Fibroblast of lung (primary cell): ENCODE measurements at regions not wholly inside any gene's neighbourhood (a gene's known extent, or its start where the extent isn't known, plus 50 kb on each side); places are given as distances from the start of the nearest gene placed in this dataset.
"Not testable (repeated sequence)": the region's sequence is repeated elsewhere in the genome, so short reads cannot be mapped to it uniquely, and the experiment has no call there.

ENCODE experiments used
- DNase-seq, 2 donors: peaks; one replicate each; pipeline versions ENCODE4 v3.0.0 to v3.0.0-alpha.2; 2010; ENCODE audit warnings: low read depth in 2 of 2
- H2AFZ ChIP-seq: 2 replicates; pipeline ENCODE4 v1.5.1; 2012; ENCODE audit warnings: low read length, control low read depth, inconsistent platforms
- H3K27ac ChIP-seq: 2 replicates; pipeline ENCODE4 v1.5.1; 2011; ENCODE audit warnings: low read length, control low read depth; ENCODE audit not compliant: insufficient read depth
- H3K27me3 ChIP-seq: 2 replicates; pipeline ENCODE4 v1.5.1; 2011; ENCODE audit warnings: mild to moderate bottlenecking, low read length; ENCODE audit not compliant: control insufficient read depth, insufficient read depth
- H3K36me3 ChIP-seq: 2 replicates; pipeline ENCODE4 v1.5.1; 2011; ENCODE audit warnings: low read length; ENCODE audit not compliant: control insufficient read depth, insufficient read depth
- H3K4me1 ChIP-seq: 2 replicates; pipeline ENCODE4 v1.5.1; 2011; ENCODE audit warnings: low read length; ENCODE audit not compliant: control insufficient read depth, insufficient read depth; ENCODE audit errors: extremely low read depth
- H3K4me2 ChIP-seq: 2 replicates; pipeline ENCODE4 v1.5.1; 2011; ENCODE audit warnings: low read length, control low read depth; ENCODE audit not compliant: insufficient read depth; ENCODE audit errors: extremely low read depth
- H3K4me3 ChIP-seq, 4 experiments: fragments of 200-600 bp in 1 of 4; sonication (generic) in 1 of 4; replicated peaks in 1 of 4; 2 replicates each; pipeline ENCODE4 v1.5.1; 2011 to 2016; ENCODE audit warnings: low read length in 4 of 4, low read depth in 3 of 4, mild to moderate bottlenecking in 3 of 4, control low read depth in 2 of 4, inconsistent platforms in 1 of 4, mixed read lengths in 1 of 4; ENCODE audit not compliant: insufficient read depth in 1 of 4; ENCODE audit errors: control extremely low read depth in 1 of 4
- H3K79me2 ChIP-seq: 2 replicates; pipeline ENCODE4 v1.5.1; 2012; ENCODE audit warnings: mild to moderate bottlenecking, low read length, inconsistent platforms; ENCODE audit not compliant: control insufficient read depth, insufficient read depth
- H3K9ac ChIP-seq: 2 replicates; pipeline ENCODE4 v1.5.1; 2011; ENCODE audit warnings: mild to moderate bottlenecking, low read length, control low read depth; ENCODE audit not compliant: insufficient read depth
- H3K9me3 ChIP-seq: 2 replicates; pipeline ENCODE4 v1.5.1; 2012; ENCODE audit warnings: low read depth, low read length; ENCODE audit not compliant: control insufficient read depth, insufficient read depth
- H4K20me1 ChIP-seq: 2 replicates; pipeline ENCODE4 v1.5.1; 2011; ENCODE audit warnings: low read length; ENCODE audit not compliant: control insufficient read depth, insufficient read depth; ENCODE audit errors: extremely low read depth

GRCh38 chr21:10445685-10446084, 75.7 kb upstream of the TPTE start:
- H3K4me3 ChIP-seq, DNase-seq, H4K20me1 ChIP-seq, H3K27ac ChIP-seq, H3K4me2 ChIP-seq, H3K9ac ChIP-seq, H3K4me1 ChIP-seq, H3K27me3 ChIP-seq, H3K9me3 ChIP-seq, H3K79me2 ChIP-seq, H3K36me3 ChIP-seq, H2AFZ ChIP-seq: not testable (repeated sequence)

- not testable (repeated sequence) for H3K9me3 ChIP-seq, H3K79me2 ChIP-seq
Measured at GRCh38 chr21:10449451-10449850, 71.9 kb upstream of the TPTE start.

GRCh38 chr21:10451274-10451673, 70.1 kb upstream of the TPTE start:
- not testable (repeated sequence) for H3K36me3 ChIP-seq, H3K4me1 ChIP-seq, H3K27me3 ChIP-seq, H3K9me3 ChIP-seq, H3K9ac ChIP-seq, H2AFZ ChIP-seq, H3K4me3 ChIP-seq, H4K20me1 ChIP-seq, DNase-seq, H3K79me2 ChIP-seq, H3K4me2 ChIP-seq, H3K27ac ChIP-seq

More at GRCh38 chr21:10449451-10449850, 71.9 kb upstream of the TPTE start:
- H3K27ac ChIP-seq, H3K4me3 ChIP-seq, H3K4me1 ChIP-seq, H3K4me2 ChIP-seq, DNase-seq, H2AFZ ChIP-seq, H3K9ac ChIP-seq, H4K20me1 ChIP-seq, H3K36me3 ChIP-seq, H3K27me3 ChIP-seq: not testable (repeated sequence)

- not testable (repeated sequence) for H3K36me3 ChIP-seq, H4K20me1 ChIP-seq, H3K9ac ChIP-seq, H3K4me1 ChIP-seq, H2AFZ ChIP-seq, DNase-seq, H3K27ac ChIP-seq, H3K9me3 ChIP-seq, H3K4me2 ChIP-seq, H3K79me2 ChIP-seq, H3K4me3 ChIP-seq, H3K27me3 ChIP-seq
Measured at GRCh38 chr21:10457765-10458164, 63.6 kb upstream of the TPTE start.

- H2AFZ ChIP-seq, H4K20me1 ChIP-seq, H3K79me2 ChIP-seq, H3K4me1 ChIP-seq, H3K36me3 ChIP-seq, H3K27ac ChIP-seq, H3K4me3 ChIP-seq, H3K27me3 ChIP-seq, DNase-seq, H3K9ac ChIP-seq, H3K4me2 ChIP-seq: not testable (repeated sequence)
- peaks cover 10% of the 10 kb centered on the region for H3K9me3 ChIP-seq
Measured at GRCh38 chr21:10460957-10461356, 60.4 kb upstream of the TPTE start.
